Caco-2 (cell line): ENCODE measurements at regions not wholly inside any gene's neighbourhood (a gene's known extent, or its start where the extent isn't known, plus 50 kb on each side); places are given as distances from the start of the nearest gene placed in this dataset.
"Not testable (repeated sequence)": the region's sequence is repeated elsewhere in the genome, so short reads cannot be mapped to it uniquely, and the experiment has no call there.

Experiments used
- BruUV-seq: library from RNA; stranded (reverse); fragments of 400-500 nt; replicated peaks from 2 replicates; lab custom pipeline; 2021; lab: Mats Ljungman, UMichigan
- CTCF ChIA-PET: fragments of 300-600 bp; sonication (Branson Sonifier 250); formaldehyde crosslinking; loops from one replicate; lab custom pipeline; 2022; ENCODE audit warnings: antibody characterized with exemption; lab: Charles Lee
- POLR2A ChIA-PET: fragments of 300-600 bp; sonication (Branson Sonifier 250); formaldehyde crosslinking; loops from one replicate; lab custom pipeline; 2022; ENCODE audit warnings: antibody characterized with exemption; lab: Charles Lee
- DNase-seq, 2 experiments: peaks; one replicate each; pipeline versions ENCODE4 v3.0.0 to v3.0.0-alpha.2; 2020 to 2022
- H3K27me3 ChIP-seq: replicated peaks from 2 replicates; pipeline ENCODE4 v1.6.0; 2011; ENCODE audit warnings: low read length; ENCODE audit not compliant: control insufficient read depth, insufficient read depth
- H3K36me3 ChIP-seq: 2 replicates; pipeline ENCODE4 v1.5.1; 2011; ENCODE audit warnings: low read length; ENCODE audit not compliant: control insufficient read depth, insufficient read depth
- H3K4me1 ChIP-seq: fragments of 250-450 bp; sonication (Bioruptor Pico); 2 replicates; pipeline ENCODE4 v1.5.1; 2020; ENCODE audit warnings: mild to moderate bottlenecking
- H3K4me3 ChIP-seq: 2 replicates; pipeline ENCODE4 v1.5.1; 2011; ENCODE audit warnings: low read depth, mild to moderate bottlenecking, control low read depth, low read length
- H3K9me3 ChIP-seq: fragments of 250-450 bp; sonication (Bioruptor Pico); 2 replicates; pipeline ENCODE4 v1.5.1; 2020; ENCODE audit warnings: mild to moderate bottlenecking, moderate library complexity
- H3K27ac Mint-ChIP-seq: one replicate; pipeline ENCODE4 v1.8.0; 2022; ENCODE audit warnings: mixed read lengths; ENCODE audit not compliant: unreplicated experiment
- H3K27me3 Mint-ChIP-seq: one replicate; pipeline ENCODE4 v1.8.0; 2022; ENCODE audit warnings: mixed read lengths; ENCODE audit not compliant: insufficient read depth, unreplicated experiment
- H3K36me3 Mint-ChIP-seq: one replicate; pipeline ENCODE4 v1.8.0; 2022; ENCODE audit warnings: mild to moderate bottlenecking, mixed read lengths; ENCODE audit not compliant: insufficient read depth, unreplicated experiment
- H3K4me1 Mint-ChIP-seq: one replicate; pipeline ENCODE4 v1.8.0; 2022; ENCODE audit warnings: low read depth, mixed read lengths; ENCODE audit not compliant: unreplicated experiment
- H3K4me3 Mint-ChIP-seq: one replicate; pipeline ENCODE4 v1.8.0; 2022; ENCODE audit warnings: mild to moderate bottlenecking, moderate library complexity, mixed read lengths; ENCODE audit not compliant: unreplicated experiment
- H3K9me3 Mint-ChIP-seq: one replicate; pipeline ENCODE4 v1.8.0; 2022; ENCODE audit warnings: mixed read lengths; ENCODE audit not compliant: unreplicated experiment
- CTCF ChIP-seq, 2 experiments: fragments of 200-600 bp in 1 of 2; IDR thresholded peaks; 1 replicate in 1 of 2; 2 replicates in 1 of 2; pipeline versions ENCODE4 v1.5.1 to v1.8.0; 2011 to 2022; ENCODE audit warnings: antibody characterized with exemption in 1 of 2, control low read depth in 1 of 2, inconsistent platforms in 1 of 2, low read depth in 1 of 2, low read length in 1 of 2, mild to moderate bottlenecking in 1 of 2, moderate library complexity in 1 of 2; ENCODE audit not compliant: insufficient read depth in 1 of 2, severe bottlenecking in 1 of 2, unreplicated experiment in 1 of 2
- intact Hi-C: fragments of 100-400 bp; cut with micrococcal nuclease; formaldehyde crosslinking; loops from one replicate; pipeline ENCODE4 v1.10.0; 2022; ENCODE audit not compliant: unreplicated experiment

- H3K36me3 Mint-ChIP-seq, intact Hi-C loops, H3K9me3 Mint-ChIP-seq, H3K27ac Mint-ChIP-seq, H3K9me3 ChIP-seq, H3K36me3 ChIP-seq, H3K4me1 Mint-ChIP-seq, H3K4me3 Mint-ChIP-seq, DNase-seq, POLR2A ChIA-PET, H3K4me3 ChIP-seq, H3K4me1 ChIP-seq, H3K27me3 ChIP-seq, CTCF ChIA-PET, H3K27me3 Mint-ChIP-seq, BruUV-seq: not testable (repeated sequence)
These were observed 173.9 kb downstream of the TJP1 start for GRCh38 chr15:29648415-29648814.

GRCh38 chr15:29645841-29646240 is 176.4 kb downstream of the TJP1 start:
- Histone ChIP-seq H3K4me3 (no peak overlapping the region), H3K4me1 (no peaks in the 10 kb centered on the region), H3K27me3 (no peaks in the 10 kb centered on the region), H3K36me3 (no peaks in the 10 kb centered on the region; the same call in 1 of the 2 replicates), H3K9me3 (no peaks in the 10 kb centered on the region)
- H3K9me3 Mint-ChIP-seq: peaks cover 8% of the 10 kb centered on the region
- TF ChIP-seq CTCF (IDR thresholded peaks at IDR 0.05; ENCODE audit: insufficient read depth in 1 of 2, low read depth in 1 of 2, low read length in 1 of 2, severe bottlenecking in 1 of 2, unreplicated experiment in 1 of 2): no peak
- H3K4me1 Mint-ChIP-seq: no peaks in the 10 kb centered on the region
- H3K4me3 Mint-ChIP-seq: no peak overlapping the region
- H3K27me3 Mint-ChIP-seq: peaks cover 2% of the 10 kb centered on the region
- ChIA-PET CTCF (no interaction called here), POLR2A (no interaction called here)
- no peak overlapping the region for H3K27ac Mint-ChIP-seq
- no TSS peak for BruUV-seq
- no peak for DNase-seq
- H3K36me3 Mint-ChIP-seq: no peaks in the 10 kb centered on the region
- intact Hi-C loops: no loop called here

- H3K27ac Mint-ChIP-seq, CTCF ChIA-PET, H3K4me1 ChIP-seq, H3K9me3 ChIP-seq, H3K36me3 ChIP-seq, POLR2A ChIA-PET, H3K4me3 Mint-ChIP-seq, H3K4me1 Mint-ChIP-seq, H3K27me3 Mint-ChIP-seq, H3K4me3 ChIP-seq, BruUV-seq, intact Hi-C loops, H3K9me3 Mint-ChIP-seq, DNase-seq, H3K27me3 ChIP-seq, H3K36me3 Mint-ChIP-seq: not testable (repeated sequence)
These were observed 177.9 kb downstream of the TJP1 start for GRCh38 chr15:29644361-29644760.

- no peak for TF ChIP-seq CTCF (IDR thresholded peaks at IDR 0.05; ENCODE audit: insufficient read depth in 1 of 2, low read depth in 1 of 2, low read length in 1 of 2, severe bottlenecking in 1 of 2, unreplicated experiment in 1 of 2)
- Mint-ChIP-seq H3K4me1 (no peaks in the 10 kb centered on the region), H3K4me3 (no peak overlapping the region), H3K9me3 (no peaks in the 10 kb centered on the region), H3K36me3 (no peaks in the 10 kb centered on the region), H3K27ac (no peak overlapping the region), H3K27me3 (peaks cover 2% of the 10 kb centered on the region)
- Histone ChIP-seq H3K27me3 (no peaks in the 10 kb centered on the region), H3K9me3 (no peaks in the 10 kb centered on the region; the same call in none of the 2 replicates), H3K4me1 (no peaks in the 10 kb centered on the region), H3K36me3 (no peaks in the 10 kb centered on the region), H3K4me3 (no peak overlapping the region)
- POLR2A ChIA-PET: no interaction called here
- BruUV-seq: no TSS peak
- CTCF ChIA-PET: no interaction called here
- DNase-seq: no peak
- intact Hi-C loops: loop anchor here (5.0 kb wide), 1 partner anchor 66 kb away; a partner anchor contains a TSS
These were observed 183.5 kb downstream of the TJP1 start for GRCh38 chr15:29638781-29639180.
